ENCODE measurements at regions not wholly inside any gene's neighbourhood (a gene's known extent, or its start where the extent isn't known, plus 50 kb on each side); places are given as distances from the start of the nearest gene placed in this dataset.

DNA sequence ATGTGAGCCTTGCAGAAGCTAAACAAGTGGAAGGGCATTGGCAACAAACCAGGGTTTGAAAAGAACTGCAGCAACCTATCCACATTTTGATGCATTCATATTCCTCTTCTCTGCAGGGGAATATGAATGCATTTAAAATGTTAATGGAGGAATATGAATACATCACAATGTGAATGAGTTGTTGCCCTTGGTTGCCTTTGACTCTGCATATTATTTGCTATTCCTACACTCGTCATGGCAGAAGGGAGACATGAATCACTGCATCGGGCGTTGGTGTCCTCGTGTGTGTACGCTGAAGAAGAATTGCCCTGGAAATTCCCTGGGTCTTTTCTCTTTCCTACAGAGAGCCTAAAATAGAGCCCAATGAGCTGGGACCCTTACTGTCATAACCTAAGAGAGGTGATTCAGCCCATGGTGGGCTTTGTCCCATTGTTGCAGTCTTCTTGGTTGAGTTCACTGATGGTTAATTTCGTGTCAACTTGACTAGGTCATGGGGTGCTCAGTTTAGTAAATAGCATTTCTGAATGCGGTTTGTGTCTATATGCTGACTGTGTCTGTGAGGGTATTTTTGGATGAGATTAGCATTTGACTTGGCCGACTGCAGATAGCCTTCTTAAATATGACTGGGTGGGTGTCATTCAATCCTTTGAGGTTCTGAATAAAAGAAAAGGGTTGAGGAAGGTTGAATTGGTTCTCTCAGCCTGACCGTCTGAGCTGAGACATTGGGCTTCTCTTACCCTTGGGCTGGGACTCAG, 1422.9 kb upstream of the TMEM132C start:
- TF ChIP-seq, protein P1, sequence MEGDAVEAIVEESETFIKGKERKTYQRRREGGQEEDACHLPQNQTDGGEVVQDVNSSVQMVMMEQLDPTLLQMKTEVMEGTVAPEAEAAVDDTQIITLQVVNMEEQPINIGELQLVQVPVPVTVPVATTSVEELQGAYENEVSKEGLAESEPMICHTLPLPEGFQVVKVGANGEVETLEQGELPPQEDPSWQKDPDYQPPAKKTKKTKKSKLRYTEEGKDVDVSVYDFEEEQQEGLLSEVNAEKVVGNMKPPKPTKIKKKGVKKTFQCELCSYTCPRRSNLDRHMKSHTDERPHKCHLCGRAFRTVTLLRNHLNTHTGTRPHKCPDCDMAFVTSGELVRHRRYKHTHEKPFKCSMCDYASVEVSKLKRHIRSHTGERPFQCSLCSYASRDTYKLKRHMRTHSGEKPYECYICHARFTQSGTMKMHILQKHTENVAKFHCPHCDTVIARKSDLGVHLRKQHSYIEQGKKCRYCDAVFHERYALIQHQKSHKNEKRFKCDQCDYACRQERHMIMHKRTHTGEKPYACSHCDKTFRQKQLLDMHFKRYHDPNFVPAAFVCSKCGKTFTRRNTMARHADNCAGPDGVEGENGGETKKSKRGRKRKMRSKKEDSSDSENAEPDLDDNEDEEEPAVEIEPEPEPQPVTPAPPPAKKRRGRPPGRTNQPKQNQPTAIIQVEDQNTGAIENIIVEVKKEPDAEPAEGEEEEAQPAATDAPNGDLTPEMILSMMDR (IDR thresholded peaks at IDR 0.05; ENCODE audit: insufficient read depth, low read length) = no peak
- no peak overlapping the region for H3K4me3 ChIP-seq (ENCODE audit: low read depth, low read length)
- no peak for DNase-seq (ENCODE audit: low read depth)

DNA sequence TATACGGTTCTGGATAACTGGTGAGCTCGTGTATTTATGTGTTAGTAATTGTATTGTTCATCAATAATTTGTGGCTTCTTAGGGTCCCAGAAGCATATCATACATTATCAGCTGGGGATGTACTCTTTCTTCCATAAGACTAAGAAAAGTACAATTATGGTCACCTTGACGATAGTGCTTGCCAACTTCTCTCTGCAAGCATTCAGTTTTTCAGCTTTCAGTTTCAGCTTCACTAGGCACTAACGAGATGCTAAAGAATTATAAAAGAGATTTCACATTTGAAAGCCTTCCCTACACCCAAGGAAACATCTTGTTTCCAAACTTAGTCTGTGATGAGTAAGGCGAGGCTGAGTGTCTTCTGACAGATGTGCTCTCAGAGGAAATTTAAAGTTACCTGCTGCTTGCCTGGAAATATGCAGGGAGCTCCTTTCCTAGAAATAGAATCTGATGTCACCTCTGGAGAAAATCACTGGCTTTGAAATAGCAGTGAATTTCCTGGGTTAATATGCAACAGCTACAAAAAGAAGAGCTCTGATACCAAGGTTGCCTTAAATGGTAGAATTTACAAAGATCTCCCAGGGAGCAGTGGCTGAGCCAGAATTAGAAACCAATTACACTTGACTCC, 1419.9 kb upstream of the TMEM132C start:
- no peak for DNase-seq (ENCODE audit: low read depth)
- H3K4me3 ChIP-seq (ENCODE audit: low read depth, low read length) = no peak overlapping the region
- TF ChIP-seq, protein P1 (IDR thresholded peaks at IDR 0.05; ENCODE audit: insufficient read depth, low read length) = no peak

DNA sequence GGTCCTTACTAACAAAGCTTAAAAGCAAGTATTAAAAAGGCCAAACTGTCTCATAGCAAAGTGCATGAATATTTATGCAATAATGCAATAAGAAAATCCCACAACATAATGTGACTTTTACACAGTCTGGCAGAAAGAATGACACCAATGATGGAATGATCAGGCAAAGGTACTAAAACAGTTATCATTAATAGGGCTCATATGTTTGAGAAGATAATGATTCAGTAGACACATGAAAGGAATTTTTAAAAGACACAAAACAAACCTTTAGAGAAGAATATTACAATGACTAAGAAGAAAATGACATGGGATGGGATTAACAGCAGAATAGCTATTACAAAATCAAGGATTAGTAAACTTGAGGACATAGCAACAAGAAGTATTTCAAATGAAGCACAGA, 1411.2 kb upstream of the TMEM132C start:
- no peak for DNase-seq (ENCODE audit: low read depth)
- TF ChIP-seq, protein P1 (IDR thresholded peaks at IDR 0.05; ENCODE audit: insufficient read depth, low read length) = no peak
- H3K4me3 ChIP-seq (ENCODE audit: low read depth, low read length) = no peak overlapping the region

DNA sequence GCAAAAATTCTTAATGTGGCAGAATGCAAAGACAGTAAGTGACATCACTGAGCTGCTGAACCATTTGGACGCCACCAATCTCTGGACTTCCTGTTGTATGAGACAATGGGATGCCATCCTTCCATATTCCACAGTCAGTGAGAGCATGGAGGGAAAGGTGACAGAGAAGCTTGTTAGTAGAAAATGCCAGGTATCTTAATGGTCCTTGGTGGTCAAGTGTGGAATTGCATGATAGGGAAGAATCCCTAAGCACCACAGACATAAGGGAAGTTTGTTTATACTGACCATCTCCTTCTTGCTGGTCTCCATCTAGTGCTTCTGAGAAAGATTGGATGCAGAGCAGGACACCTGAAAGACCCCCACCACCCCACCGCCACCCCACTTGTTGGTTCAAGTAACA, 1410.0 kb upstream of the TMEM132C start:
- TF ChIP-seq, protein P1 (IDR thresholded peaks at IDR 0.05; ENCODE audit: insufficient read depth, low read length) = no peak
- H3K4me3 ChIP-seq (ENCODE audit: low read depth, low read length) = no peak overlapping the region
- no peak for DNase-seq (ENCODE audit: low read depth)

DNA sequence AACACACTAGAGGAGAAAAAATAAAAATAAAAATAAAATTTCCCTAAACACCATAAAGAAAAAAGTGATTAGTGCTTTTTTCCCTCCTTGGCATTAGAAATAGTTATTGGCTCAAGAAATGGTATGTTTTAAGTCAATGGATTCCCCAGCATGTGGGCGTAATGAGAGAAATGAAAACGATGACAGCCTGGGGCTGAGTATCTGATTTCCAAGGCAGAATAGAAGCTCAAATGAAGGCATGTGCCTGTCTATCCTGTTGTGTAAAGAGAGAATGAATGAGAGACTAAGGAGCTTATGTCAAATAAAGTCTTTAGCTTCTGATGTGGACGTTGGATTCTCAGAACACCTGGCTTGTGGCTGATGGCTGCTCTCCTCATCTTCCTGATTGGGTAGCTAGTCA, 1408.4 kb upstream of the TMEM132C start:
- H3K4me3 ChIP-seq (ENCODE audit: low read depth, low read length) = no peak overlapping the region
- no peak for DNase-seq (ENCODE audit: low read depth)
- TF ChIP-seq, protein P1 (IDR thresholded peaks at IDR 0.05; ENCODE audit: insufficient read depth, low read length) = no peak

DNA sequence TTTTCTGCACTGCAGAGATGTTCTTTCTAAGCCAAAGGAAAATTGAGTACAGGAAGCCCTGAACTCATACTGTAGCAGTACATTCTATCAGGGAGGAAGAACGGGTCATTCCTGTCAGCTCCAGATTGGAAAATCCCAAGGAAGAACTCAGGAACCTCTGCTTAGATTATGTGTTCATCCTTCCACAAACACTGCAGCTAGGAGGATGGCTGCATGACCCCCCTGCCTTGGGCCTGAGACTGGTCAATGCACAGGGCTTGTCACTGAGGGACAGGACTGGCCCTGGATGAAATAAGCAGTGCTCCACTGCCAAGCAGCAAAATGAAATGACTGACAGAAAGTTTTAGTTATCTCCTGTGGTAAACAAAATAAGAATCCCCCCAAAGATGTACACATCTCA, 1406.8 kb upstream of the TMEM132C start:
- no peak overlapping the region for H3K4me3 ChIP-seq (ENCODE audit: low read depth, low read length)
- TF ChIP-seq, protein P1 (IDR thresholded peaks at IDR 0.05; ENCODE audit: insufficient read depth, low read length) = no peak
- DNase-seq (ENCODE audit: low read depth) = no peak

Data from fibroblast of the aortic adventitia (primary cell).